Nephron (organoid): ENCODE measurements at regions not wholly inside any gene's neighbourhood (a gene's known extent, or its start where the extent isn't known, plus 50 kb on each side); places are given as distances from the start of the nearest gene placed in this dataset.

Source experiments
- H3K27ac Mint-ChIP-seq, 3 experiments: 2 replicates each; pipeline ENCODE4 v1.8.0; 2020; ENCODE audit warnings: mixed read lengths in 3 of 3, mild to moderate bottlenecking in 2 of 3, moderate library complexity in 1 of 3
- H3K27me3 Mint-ChIP-seq: 2 replicates; pipeline ENCODE4 v1.8.0; 2021; ENCODE audit warnings: low read depth, mild to moderate bottlenecking, moderate library complexity, mixed read lengths
- H3K36me3 Mint-ChIP-seq: 2 replicates; pipeline ENCODE4 v1.8.0; 2020; ENCODE audit warnings: low read depth, mixed read lengths
- H3K4me1 Mint-ChIP-seq: 2 replicates; pipeline ENCODE4 v1.8.0; 2020; ENCODE audit warnings: mixed read lengths
- H3K4me3 Mint-ChIP-seq, 3 experiments: 2 replicates each; pipeline ENCODE4 v1.8.0; 2020; ENCODE audit warnings: mild to moderate bottlenecking in 3 of 3, mixed read lengths in 3 of 3, moderate library complexity in 2 of 3
- H3K9me3 Mint-ChIP-seq: 2 replicates; pipeline ENCODE4 v1.8.0; 2020; ENCODE audit warnings: mixed read lengths
- CTCF ChIP-seq, 3 experiments: fragments of 200-600 bp; sonication (generic); IDR thresholded peaks; one replicate each; pipeline ENCODE4 v1.5.0; 2021; ENCODE audit warnings: antibody characterized with exemption in 3 of 3; ENCODE audit not compliant: unreplicated experiment in 3 of 3

GRCh38 chr1:58890609-58891008, 106.8 kb upstream of the JUN start:
- Mint-ChIP-seq H3K4me1 (peaks cover 47% of the 10 kb centered on the region), H3K36me3 (no peaks in the 10 kb centered on the region), H3K27ac (no peak overlapping the region), H3K4me3 (no peak overlapping the region), H3K9me3 (no peaks in the 10 kb centered on the region), H3K27me3 (no peaks in the 10 kb centered on the region)
- TF ChIP-seq CTCF (IDR thresholded peaks at IDR 0.05; ENCODE audit: unreplicated experiment in 3 of 3): no peak

GRCh38 chr1:58891347-58891746, 107.5 kb upstream of the JUN start:
- no peak for TF ChIP-seq CTCF (IDR thresholded peaks at IDR 0.05; ENCODE audit: unreplicated experiment in 3 of 3)
- Mint-ChIP-seq H3K27ac (no peak overlapping the region), H3K4me1 (peaks cover 47% of the 10 kb centered on the region), H3K27me3 (no peaks in the 10 kb centered on the region), H3K36me3 (no peaks in the 10 kb centered on the region), H3K9me3 (no peaks in the 10 kb centered on the region), H3K4me3 (no peak overlapping the region)

- no peak overlapping the region for H3K4me3 Mint-ChIP-seq
- peak overlapping the region in 2 of 3 experiments; percentile 21 to 76 for H3K27ac Mint-ChIP-seq
- no peaks in the 10 kb centered on the region for H3K9me3 Mint-ChIP-seq
- no peak for TF ChIP-seq CTCF (IDR thresholded peaks at IDR 0.05; ENCODE audit: unreplicated experiment in 3 of 3)
- no peaks in the 10 kb centered on the region for H3K27me3 Mint-ChIP-seq
- peaks cover 48% of the 10 kb centered on the region for H3K4me1 Mint-ChIP-seq
- H3K36me3 Mint-ChIP-seq: no peaks in the 10 kb centered on the region
Measured at GRCh38 chr1:58893257-58893869, 109.5 kb upstream of the JUN start.

- H3K36me3 Mint-ChIP-seq: no peaks in the 10 kb centered on the region
- no peaks in the 10 kb centered on the region for H3K27me3 Mint-ChIP-seq
- H3K9me3 Mint-ChIP-seq: no peaks in the 10 kb centered on the region
- peaks cover 63% of the 10 kb centered on the region for H3K4me1 Mint-ChIP-seq
- no peak overlapping the region for H3K4me3 Mint-ChIP-seq
- no peak for TF ChIP-seq CTCF (IDR thresholded peaks at IDR 0.05; ENCODE audit: unreplicated experiment in 3 of 3)
- H3K27ac Mint-ChIP-seq: peak overlapping the region; percentile 70 to 90 (median 88)
Measured at GRCh38 chr1:58895082-58895481, 111.2 kb upstream of the JUN start.

GRCh38 chr1:58895559-58896145, 111.8 kb upstream of the JUN start:
- Mint-ChIP-seq H3K27me3 (no peaks in the 10 kb centered on the region), H3K9me3 (no peaks in the 10 kb centered on the region), H3K4me1 (peaks cover 69% of the 10 kb centered on the region), H3K27ac (peak overlapping the region; percentile 88 to 90 (median 90)), H3K36me3 (no peaks in the 10 kb centered on the region), H3K4me3 (no peak overlapping the region)
- TF ChIP-seq CTCF (IDR thresholded peaks at IDR 0.05; ENCODE audit: unreplicated experiment in 3 of 3): no peak
